Upper lobe of right lung (tissue), 1 donor: ENCODE measurements at regions not wholly inside any gene's neighbourhood (a gene's known extent, or its start where the extent isn't known, plus 50 kb on each side); places are given as distances from the start of the nearest gene placed in this dataset.

ENCODE experiments used
- ATAC-seq: fragments of 200-7000 bp; cut with Tn5 transposase; one replicate; pipeline ENCODE4 v1.9.1; 2020; ENCODE audit warnings: mild to moderate bottlenecking, moderate library complexity
- DNase-seq: peaks from one replicate; pipeline ENCODE4 v3.0.0-alpha.2; 2020
- H3K27ac ChIP-seq: fragments of 200-600 bp; one replicate; pipeline ENCODE4 v1.8.0; 2022
- H3K27me3 ChIP-seq: fragments of 200-600 bp; one replicate; pipeline ENCODE4 v1.8.0; 2022; ENCODE audit warnings: mild to moderate bottlenecking
- H3K36me3 ChIP-seq: fragments of 200-600 bp; one replicate; pipeline ENCODE4 v1.8.0; 2022
- H3K4me1 ChIP-seq: fragments of 200-600 bp; one replicate; pipeline ENCODE4 v1.8.0; 2022
- H3K4me3 ChIP-seq: fragments of 200-600 bp; one replicate; pipeline ENCODE4 v1.8.0; 2022; ENCODE audit warnings: mild to moderate bottlenecking
- H3K9me3 ChIP-seq: fragments of 200-600 bp; one replicate; pipeline ENCODE4 v1.8.0; 2022
- CTCF ChIP-seq: fragments of 200-600 bp; IDR thresholded peaks from one replicate; pipeline ENCODE4 v1.8.0; 2022; ENCODE audit warnings: antibody characterized with exemption
- intact Hi-C: fragments of 100-400 bp; cut with DNase I; formaldehyde crosslinking; loops from one replicate; pipeline ENCODE4 v1.11.0; 2022
- donor health status: DM: no; HTN: yes; CAD: no; lungs with severe emphysema.

- TF ChIP-seq CTCF = no peak
- intact Hi-C loops = no loop called here
- ATAC-seq = no peak
- H3K27ac ChIP-seq = no peak overlapping the region
- H3K4me3 ChIP-seq = no peak overlapping the region
- no peaks in the 10 kb centered on the region for H3K4me1 ChIP-seq
- no peaks in the 10 kb centered on the region for H3K27me3 ChIP-seq
- no peaks in the 10 kb centered on the region for H3K36me3 ChIP-seq
- DNase-seq = no peak
- H3K9me3 ChIP-seq = no peaks in the 10 kb centered on the region
Observed at GRCh38 chr3:182469086-182469485, 324.2 kb upstream of the ATP11B start.

DNA sequence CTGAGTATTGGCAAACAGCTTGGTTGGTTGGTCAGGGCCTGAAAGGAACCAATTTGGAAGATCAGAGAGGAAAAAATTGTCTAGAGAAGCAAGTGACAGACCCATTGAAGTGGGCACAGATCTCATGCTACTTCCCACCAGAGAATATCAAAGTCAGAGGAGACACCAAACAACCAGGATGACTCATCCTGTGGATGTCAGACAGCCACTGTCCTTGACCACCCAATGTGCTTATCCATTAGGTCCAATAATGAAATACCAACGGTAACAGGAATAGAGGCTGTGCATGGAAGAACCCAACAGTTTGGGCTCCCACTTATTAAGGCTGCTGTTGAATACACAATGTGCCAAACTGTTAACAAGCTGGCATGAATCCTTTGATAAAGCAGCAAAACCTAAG is 323.1 kb upstream of the ATP11B start:
- H3K4me1 ChIP-seq = no peaks in the 10 kb centered on the region
- H3K4me3 ChIP-seq = no peak overlapping the region
- no peak for TF ChIP-seq CTCF
- H3K36me3 ChIP-seq = no peaks in the 10 kb centered on the region
- ATAC-seq (no peak), DNase-seq (no peak)
- no peaks in the 10 kb centered on the region for H3K27me3 ChIP-seq
- H3K27ac ChIP-seq = no peak overlapping the region
- intact Hi-C loops = no loop called here
- H3K9me3 ChIP-seq = no peaks in the 10 kb centered on the region

GRCh38 chr3:182473191-182473710 is 320.1 kb upstream of the ATP11B start:
- no peaks in the 10 kb centered on the region for H3K9me3 ChIP-seq
- H3K36me3 ChIP-seq = no peaks in the 10 kb centered on the region
- DNase-seq (no peak), ATAC-seq (no peak)
- TF ChIP-seq CTCF = no peak
- no peaks in the 10 kb centered on the region for H3K27me3 ChIP-seq
- H3K27ac ChIP-seq = no peak overlapping the region
- intact Hi-C loops = no loop called here
- H3K4me3 ChIP-seq = no peak overlapping the region
- H3K4me1 ChIP-seq = no peaks in the 10 kb centered on the region

- TF ChIP-seq CTCF = no peak
- intact Hi-C loops = no loop called here
- Histone ChIP-seq H3K27me3 (no peaks in the 10 kb centered on the region), H3K36me3 (no peaks in the 10 kb centered on the region), H3K27ac (no peak overlapping the region), H3K4me3 (no peak overlapping the region), H3K4me1 (no peaks in the 10 kb centered on the region), H3K9me3 (no peaks in the 10 kb centered on the region)
- no peak for DNase-seq
- no peak for ATAC-seq
Observed at GRCh38 chr3:182478369-182478768, 314.9 kb upstream of the ATP11B start.

DNA sequence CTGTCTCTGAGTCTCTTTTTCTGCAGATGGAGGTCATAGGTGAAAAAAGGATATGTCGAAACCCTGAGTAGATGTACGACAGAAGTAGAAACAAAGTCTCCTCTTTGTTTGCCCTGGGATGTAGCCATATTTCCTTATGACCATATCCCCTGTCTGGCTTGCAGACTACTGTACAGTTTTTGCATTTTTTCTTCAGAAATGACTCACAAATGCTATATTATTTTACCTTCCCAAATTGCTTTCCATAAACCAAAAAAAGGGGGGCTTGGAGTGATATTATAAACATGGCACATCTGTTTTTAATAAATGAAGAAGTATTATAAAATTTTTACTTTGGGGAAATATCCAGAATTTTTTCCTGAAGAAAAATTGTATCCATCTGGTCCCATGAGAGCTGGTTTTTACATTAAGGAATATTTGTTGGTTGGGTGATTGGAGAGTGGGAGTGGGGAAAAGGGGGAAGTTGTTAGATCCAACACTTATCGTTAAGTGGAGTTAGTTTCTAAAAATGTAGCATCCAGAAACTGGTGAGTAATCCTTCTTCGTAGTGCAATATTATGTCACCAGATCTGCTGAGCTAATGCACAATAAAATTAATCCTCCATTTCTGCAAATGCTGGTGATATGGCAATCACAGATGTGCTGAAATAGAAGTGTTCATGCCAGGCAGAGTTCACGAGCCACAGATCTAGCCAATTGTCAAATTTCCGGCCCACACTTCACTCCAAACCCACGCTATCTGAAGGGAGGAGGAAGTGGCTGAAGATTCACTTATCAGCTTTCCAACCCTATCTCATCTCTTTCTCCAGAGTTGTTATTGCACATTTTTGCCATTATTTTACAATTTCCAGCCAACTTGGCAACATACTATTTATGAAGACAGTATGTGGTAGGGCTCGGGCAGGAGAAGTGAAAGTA is 313.6 kb upstream of the ATP11B start:
- H3K9me3 ChIP-seq = no peaks in the 10 kb centered on the region
- H3K36me3 ChIP-seq = no peaks in the 10 kb centered on the region
- DNase-seq = no peak
- no peak overlapping the region for H3K27ac ChIP-seq
- no peak for ATAC-seq
- no peaks in the 10 kb centered on the region for H3K27me3 ChIP-seq
- H3K4me1 ChIP-seq = no peaks in the 10 kb centered on the region
- H3K4me3 ChIP-seq = no peak overlapping the region
- intact Hi-C loops = no loop called here
- no peak for TF ChIP-seq CTCF
